Upper lobe of right lung (tissue), 1 donor: ENCODE measurements at regions not wholly inside any gene's neighbourhood (a gene's known extent, or its start where the extent isn't known, plus 50 kb on each side); places are given as distances from the start of the nearest gene placed in this dataset.

Experiments used
- ATAC-seq: fragments of 200-7000 bp; cut with Tn5 transposase; one replicate; pipeline ENCODE4 v1.9.1; 2020; ENCODE audit warnings: mild to moderate bottlenecking, moderate library complexity
- DNase-seq: peaks from one replicate; pipeline ENCODE4 v3.0.0-alpha.2; 2020
- H3K27ac ChIP-seq: fragments of 200-600 bp; one replicate; pipeline ENCODE4 v1.8.0; 2022
- H3K27me3 ChIP-seq: fragments of 200-600 bp; one replicate; pipeline ENCODE4 v1.8.0; 2022; ENCODE audit warnings: mild to moderate bottlenecking
- H3K36me3 ChIP-seq: fragments of 200-600 bp; one replicate; pipeline ENCODE4 v1.8.0; 2022
- H3K4me1 ChIP-seq: fragments of 200-600 bp; one replicate; pipeline ENCODE4 v1.8.0; 2022
- H3K4me3 ChIP-seq: fragments of 200-600 bp; one replicate; pipeline ENCODE4 v1.8.0; 2022; ENCODE audit warnings: mild to moderate bottlenecking
- H3K9me3 ChIP-seq: fragments of 200-600 bp; one replicate; pipeline ENCODE4 v1.8.0; 2022
- CTCF ChIP-seq: fragments of 200-600 bp; IDR thresholded peaks from one replicate; pipeline ENCODE4 v1.8.0; 2022; ENCODE audit warnings: antibody characterized with exemption
- intact Hi-C: fragments of 100-400 bp; cut with DNase I; formaldehyde crosslinking; loops from one replicate; pipeline ENCODE4 v1.11.0; 2022
- donor health status: DM: no; HTN: yes; CAD: no; lungs with severe emphysema.

GRCh38 chr4:19368800-19369199, 882.9 kb upstream of the SLIT2 start:
- no peaks in the 10 kb centered on the region for H3K27me3 ChIP-seq
- ATAC-seq (no peak), DNase-seq (no peak)
- H3K9me3 ChIP-seq = no peaks in the 10 kb centered on the region
- H3K27ac ChIP-seq = no peak overlapping the region
- no peak for TF ChIP-seq CTCF
- H3K36me3 ChIP-seq = no peaks in the 10 kb centered on the region
- intact Hi-C loops = no loop called here
- H3K4me1 ChIP-seq = no peaks in the 10 kb centered on the region
- no peak overlapping the region for H3K4me3 ChIP-seq

- no peak for TF ChIP-seq CTCF
These were observed 884.8 kb upstream of the SLIT2 start for GRCh38 chr4:19366916-19367315.

GRCh38 chr4:19358015-19358414, 893.7 kb upstream of the SLIT2 start:
- Histone ChIP-seq H3K9me3 (no peaks in the 10 kb centered on the region), H3K27ac (no peak overlapping the region), H3K4me3 (no peak overlapping the region), H3K36me3 (no peaks in the 10 kb centered on the region), H3K4me1 (no peaks in the 10 kb centered on the region), H3K27me3 (no peaks in the 10 kb centered on the region)
- TF ChIP-seq CTCF = no peak
- no peak for ATAC-seq
- intact Hi-C loops = no loop called here
- DNase-seq = no peak

More at GRCh38 chr4:19366916-19367315, 884.8 kb upstream of the SLIT2 start:
- H3K27ac ChIP-seq = no peak overlapping the region
- ATAC-seq (no peak), DNase-seq (no peak)
- H3K4me3 ChIP-seq = no peak overlapping the region
- no peaks in the 10 kb centered on the region for H3K9me3 ChIP-seq
- no peaks in the 10 kb centered on the region for H3K27me3 ChIP-seq
- no peaks in the 10 kb centered on the region for H3K36me3 ChIP-seq
- intact Hi-C loops = no loop called here
- H3K4me1 ChIP-seq = no peaks in the 10 kb centered on the region

GRCh38 chr4:19349416-19349815, 902.3 kb upstream of the SLIT2 start:
- intact Hi-C loops = no loop called here
- no peak for TF ChIP-seq CTCF
- no peaks in the 10 kb centered on the region for H3K4me1 ChIP-seq
- no peaks in the 10 kb centered on the region for H3K27me3 ChIP-seq
- H3K27ac ChIP-seq = no peak overlapping the region
- no peak for ATAC-seq
- DNase-seq = no peak
- H3K4me3 ChIP-seq = no peak overlapping the region
- no peaks in the 10 kb centered on the region for H3K36me3 ChIP-seq
- no peaks in the 10 kb centered on the region for H3K9me3 ChIP-seq

- TF ChIP-seq CTCF = no peak
- Histone ChIP-seq H3K36me3 (no peaks in the 10 kb centered on the region), H3K27ac (no peak overlapping the region), H3K9me3 (no peaks in the 10 kb centered on the region), H3K27me3 (no peaks in the 10 kb centered on the region), H3K4me3 (no peak overlapping the region), H3K4me1 (no peaks in the 10 kb centered on the region)
- DNase-seq = no peak
- intact Hi-C loops = no loop called here
- ATAC-seq = no peak
These were observed 903.0 kb upstream of the SLIT2 start for GRCh38 chr4:19348746-19349145.

GRCh38 chr4:19346636-19347035, 905.1 kb upstream of the SLIT2 start:
- no peaks in the 10 kb centered on the region for H3K9me3 ChIP-seq
- no peaks in the 10 kb centered on the region for H3K27me3 ChIP-seq
- no peaks in the 10 kb centered on the region for H3K36me3 ChIP-seq
- ATAC-seq = no peak
- no peak overlapping the region for H3K27ac ChIP-seq
- TF ChIP-seq CTCF = no peak
- H3K4me3 ChIP-seq = no peak overlapping the region
- intact Hi-C loops = no loop called here
- DNase-seq = no peak
- no peaks in the 10 kb centered on the region for H3K4me1 ChIP-seq
